GM21360 (cell line): ENCODE measurements at regions not wholly inside any gene's neighbourhood (a gene's known extent, or its start where the extent isn't known, plus 50 kb on each side); places are given as distances from the start of the nearest gene placed in this dataset.

Experiments used
- ATAC-seq: cut with Tn5 transposase; IDR thresholded peaks from one replicate; pipeline ENCODE4 v1.9.1; 2021; ENCODE audit warnings: mild to moderate bottlenecking, moderate library complexity; ENCODE audit not compliant: unreplicated experiment

DNA sequence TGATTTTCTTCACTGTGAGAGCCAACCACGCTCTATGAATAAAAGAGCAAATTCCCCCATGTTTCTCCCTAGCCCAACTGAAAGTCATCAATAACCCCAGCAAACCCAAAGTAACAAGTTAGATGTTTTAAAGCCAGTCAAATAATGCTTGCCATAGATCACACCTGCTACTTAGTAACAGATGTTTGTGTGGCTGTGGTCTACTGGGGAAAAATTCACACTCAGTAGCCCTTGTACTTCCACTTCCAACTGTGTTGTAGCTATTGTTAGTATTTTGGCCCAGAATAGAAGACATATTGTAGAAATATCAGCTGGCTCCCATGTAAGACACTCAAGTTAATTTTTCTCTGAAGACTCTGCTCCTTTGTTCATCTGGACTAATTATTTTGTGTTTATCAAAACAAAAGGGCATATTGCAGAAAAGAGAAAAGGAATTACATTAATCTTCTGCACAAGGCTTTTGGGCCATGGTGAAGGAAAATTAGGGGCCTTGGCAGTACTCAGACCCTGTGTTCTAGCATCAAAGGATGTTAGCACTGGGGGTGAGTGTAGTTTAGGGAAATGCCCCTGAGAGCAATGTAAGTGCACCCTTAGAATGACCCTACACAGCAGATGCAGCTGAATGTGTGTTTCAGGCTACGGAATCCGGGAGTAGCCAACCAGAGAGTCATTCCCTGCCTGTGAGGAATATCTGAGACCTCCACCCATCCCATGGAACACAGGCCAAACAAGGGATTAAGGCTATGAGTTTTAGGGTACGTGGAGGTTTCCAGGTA lies 521.9 kb downstream of the EPHA4 start:
- peak; percentile 48 for ATAC-seq

DNA sequence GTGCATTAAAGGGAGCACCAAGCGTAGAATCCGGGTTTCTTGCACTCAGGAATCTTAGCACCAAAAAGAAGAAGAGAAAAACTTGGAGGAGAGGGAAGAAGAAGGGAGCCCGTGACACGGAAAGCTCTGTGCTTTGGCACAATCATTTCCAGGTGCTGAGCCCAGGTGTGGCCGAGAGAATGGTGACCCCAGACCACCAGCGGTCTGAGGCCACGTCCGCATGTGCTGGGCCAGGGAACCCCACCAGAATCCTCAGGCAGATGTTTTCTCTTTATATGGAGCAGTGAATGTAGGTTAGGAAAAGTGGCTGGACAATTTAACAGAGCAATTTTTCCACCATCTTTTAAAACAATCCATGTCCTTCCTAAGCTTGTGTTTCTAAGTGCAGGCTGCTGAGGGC lies 520.9 kb downstream of the EPHA4 start:
- ATAC-seq = no peak

DNA sequence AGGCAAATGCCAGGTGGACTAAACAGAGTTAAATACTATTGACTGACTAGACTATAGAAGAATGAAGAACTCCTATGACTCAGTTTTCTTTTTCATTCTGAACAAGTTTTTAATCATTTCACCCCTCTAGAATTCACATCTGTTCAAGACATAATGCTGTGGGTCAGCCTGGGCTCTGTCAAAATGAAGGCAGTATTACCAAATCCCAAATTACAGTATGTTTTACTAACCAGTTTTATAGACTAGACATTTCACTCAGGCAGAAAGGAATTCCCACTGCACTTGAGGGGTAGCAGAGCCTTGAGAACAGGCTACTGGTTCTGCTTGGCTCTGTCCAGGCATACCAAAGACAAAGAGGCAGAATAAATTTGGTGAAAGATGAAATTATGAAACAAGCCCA lies 511.7 kb downstream of the EPHA4 start:
- ATAC-seq = no peak

DNA sequence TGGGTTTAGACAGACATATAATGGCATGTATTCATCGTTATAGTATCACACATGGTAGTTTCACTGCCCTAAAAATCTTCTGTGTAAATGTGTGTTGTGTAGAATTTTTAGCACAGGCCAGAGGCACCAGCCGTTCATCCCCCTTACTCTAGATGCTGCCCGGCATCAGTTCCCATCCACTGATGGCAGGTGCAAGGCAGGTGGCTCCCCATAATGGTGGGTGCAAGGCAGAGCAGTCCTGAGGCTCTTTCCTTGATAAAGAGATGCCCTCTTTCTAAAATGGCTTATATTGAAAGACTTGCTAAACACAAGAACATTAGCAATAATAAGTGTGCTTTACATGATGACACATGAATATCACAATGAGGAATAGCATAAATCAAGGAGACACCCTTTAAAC lies 508.5 kb downstream of the EPHA4 start:
- no peak for ATAC-seq

DNA sequence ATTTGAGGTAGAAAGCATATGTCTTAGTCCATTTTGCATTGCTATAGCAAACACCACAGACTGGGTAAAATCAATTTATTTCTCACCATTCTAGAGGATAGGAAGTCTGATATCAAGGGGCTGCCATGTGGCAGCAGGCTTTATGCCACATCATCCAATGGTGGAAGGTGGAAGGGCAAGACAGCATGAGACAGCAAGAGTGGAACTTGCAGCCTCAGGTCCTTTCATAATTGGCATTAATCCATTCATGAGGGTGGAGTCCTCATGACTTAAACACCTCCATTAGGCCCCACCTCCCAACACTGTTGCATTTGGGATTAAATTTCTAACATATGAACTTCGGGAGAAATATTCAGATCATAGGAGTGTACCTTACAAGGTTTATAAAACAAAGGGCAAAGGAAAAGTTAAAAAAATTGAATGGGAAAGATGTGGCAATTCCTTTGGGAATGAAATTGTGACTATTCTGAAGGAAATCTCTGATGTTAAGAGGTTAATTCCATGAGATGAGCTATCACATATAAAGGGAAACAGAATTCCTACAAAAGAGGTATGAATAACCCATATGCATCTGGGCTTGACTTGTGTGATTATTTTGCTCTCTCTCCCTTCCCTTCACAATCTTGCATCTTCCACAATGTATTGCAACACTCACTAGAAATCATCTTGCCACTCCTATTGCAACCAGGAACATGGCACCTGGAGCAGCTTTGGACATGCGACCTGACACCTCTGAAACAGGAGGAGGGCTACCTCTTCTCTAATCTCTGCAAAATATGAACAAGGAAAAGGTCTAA lies 507.8 kb downstream of the EPHA4 start:
- no peak for ATAC-seq

DNA sequence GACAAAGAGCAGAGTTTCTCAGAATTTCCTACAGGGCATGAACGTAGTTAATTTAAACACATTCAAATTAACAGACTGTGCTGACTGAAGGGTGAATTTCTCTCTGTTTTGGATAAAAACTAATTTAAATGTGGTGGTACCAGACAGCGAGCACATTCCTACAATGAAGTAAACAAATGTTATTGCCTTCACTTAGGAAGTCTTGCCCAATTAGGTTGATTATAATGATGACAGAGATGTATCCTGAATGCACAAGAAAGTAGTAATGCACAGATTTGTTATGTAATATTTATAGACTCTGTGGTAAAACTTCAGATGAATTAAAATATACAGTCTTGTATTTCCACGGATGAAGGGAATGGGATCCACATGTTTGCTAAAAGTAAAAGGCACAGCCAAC lies 507.2 kb downstream of the EPHA4 start:
- ATAC-seq = no peak

DNA sequence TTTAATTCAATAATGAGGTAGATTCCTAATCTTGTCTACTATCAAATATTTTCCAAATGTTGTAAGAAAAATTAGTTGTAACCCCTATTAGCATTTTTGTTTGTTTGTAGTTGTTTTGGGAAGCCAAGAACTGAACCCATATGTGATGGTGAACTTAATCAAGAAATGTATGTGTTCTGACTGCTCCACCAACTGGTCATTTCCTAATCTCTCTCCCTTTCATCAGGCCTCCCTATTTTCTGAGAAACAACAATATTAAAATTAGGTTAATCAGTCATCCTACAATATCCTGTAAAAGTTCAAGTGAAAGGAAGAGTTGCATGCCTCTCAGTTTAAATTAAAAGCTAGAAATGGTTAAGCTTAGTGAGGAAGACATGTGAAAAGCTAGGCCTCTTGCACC lies 504.0 kb downstream of the EPHA4 start:
- no peak for ATAC-seq

DNA sequence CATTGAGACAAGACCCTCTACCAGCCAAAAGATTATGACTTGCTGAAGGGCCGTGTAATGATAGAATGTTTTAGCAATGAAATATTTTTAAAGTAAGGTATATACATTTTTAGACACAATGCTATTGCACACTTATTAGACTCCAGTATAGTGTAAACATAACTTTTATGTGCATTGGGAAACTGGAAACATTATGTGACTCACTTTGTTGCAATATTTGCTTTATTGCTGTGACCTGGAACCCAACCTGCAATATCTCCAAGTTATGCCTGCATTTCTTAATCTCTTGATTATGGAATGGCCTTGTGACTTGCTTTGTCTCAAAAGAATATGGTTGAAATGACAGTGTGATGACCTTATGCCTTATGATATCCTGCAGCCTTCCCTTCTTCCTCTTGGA lies 502.0 kb downstream of the EPHA4 start:
- no peak for ATAC-seq

DNA sequence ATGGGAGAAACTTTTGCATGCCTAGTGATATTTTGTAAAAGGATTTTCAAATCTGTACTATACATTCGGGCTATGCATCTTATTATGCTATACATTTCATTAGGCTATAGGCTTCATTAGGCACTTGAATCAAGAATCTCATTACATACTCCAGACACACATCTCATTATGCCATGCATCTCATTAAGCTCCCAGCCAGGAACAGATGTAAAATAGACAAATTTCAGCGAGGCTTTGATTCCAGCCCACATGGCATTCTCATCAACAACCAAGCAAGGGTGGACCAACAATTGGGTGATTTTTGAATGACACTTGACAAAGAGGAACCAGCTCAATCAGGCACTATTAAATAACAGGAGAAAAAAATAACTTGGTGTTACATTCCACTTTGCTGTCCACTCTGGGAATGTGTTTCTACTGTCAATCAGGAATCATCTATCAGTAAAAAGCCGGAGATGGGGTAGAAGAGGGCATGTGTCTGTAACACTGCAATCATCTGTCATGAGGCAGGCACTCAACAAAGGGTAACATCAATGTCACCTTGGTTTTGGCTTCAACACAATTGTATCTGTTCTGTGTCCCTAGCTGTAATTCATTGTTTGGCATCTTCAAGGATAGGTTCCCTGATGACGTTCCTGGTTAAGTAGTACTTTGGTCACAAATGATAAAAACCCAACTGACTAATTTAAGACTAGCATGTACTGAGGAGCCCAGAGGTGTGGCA lies 498.6 kb downstream of the EPHA4 start:
- no peak for ATAC-seq

DNA sequence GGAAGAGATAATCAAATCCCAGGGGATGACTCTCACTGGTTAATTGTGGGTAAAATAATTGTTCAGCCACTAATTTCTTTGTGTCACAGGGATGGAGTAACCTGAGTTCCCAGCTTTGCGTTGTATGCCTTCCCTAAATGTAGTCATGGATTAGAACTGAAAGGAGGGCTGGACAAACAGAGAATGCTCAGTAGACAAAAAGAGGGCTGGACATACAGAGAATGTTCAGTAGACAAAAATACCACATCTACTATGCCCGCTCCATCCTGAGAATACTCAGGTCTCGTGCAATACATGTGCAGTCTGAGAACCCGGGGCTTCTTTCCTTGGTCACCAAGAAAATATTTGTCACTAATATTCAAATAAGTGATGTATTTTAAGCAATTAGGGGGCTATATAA lies 497.9 kb downstream of the EPHA4 start:
- ATAC-seq = no peak

DNA sequence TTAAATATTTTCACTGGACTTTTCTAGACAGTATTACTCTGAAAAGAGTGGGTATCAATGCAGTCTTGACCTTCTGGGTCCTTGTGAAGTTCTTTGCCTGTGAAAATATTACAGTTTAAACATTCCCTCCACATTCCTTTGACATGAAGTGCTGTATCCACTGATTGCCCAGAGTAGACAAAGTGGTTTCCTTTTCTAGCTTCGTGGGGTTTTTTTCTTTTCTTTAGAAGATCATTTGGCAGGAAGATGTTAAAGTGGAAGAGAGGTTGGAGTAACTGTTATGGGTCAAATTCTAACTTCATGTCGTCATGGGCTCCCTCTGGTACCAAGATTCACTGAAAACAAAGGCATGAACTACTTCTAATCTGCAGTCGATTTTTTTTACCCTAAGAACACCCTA lies 496.9 kb downstream of the EPHA4 start:
- ATAC-seq = no peak

DNA sequence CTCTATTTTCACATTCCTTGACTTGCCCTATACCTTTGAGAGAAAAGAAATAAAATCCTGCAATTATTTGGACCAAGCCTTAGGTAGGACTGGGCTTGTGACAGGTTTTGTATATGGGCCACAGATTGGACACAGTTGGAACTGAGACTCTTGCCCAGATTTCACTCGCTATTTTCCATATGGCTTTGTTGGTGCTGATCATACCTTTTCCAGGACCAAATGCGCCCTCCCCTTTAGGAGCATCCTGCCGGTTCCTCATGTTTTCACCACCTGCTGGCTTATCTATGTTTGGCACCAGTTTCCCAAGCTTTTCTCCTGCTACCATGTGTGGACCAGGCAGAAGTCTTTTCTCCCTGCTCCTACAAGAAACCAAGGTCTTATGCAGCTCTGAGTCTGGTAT lies 494.9 kb downstream of the EPHA4 start:
- ATAC-seq = no peak

DNA sequence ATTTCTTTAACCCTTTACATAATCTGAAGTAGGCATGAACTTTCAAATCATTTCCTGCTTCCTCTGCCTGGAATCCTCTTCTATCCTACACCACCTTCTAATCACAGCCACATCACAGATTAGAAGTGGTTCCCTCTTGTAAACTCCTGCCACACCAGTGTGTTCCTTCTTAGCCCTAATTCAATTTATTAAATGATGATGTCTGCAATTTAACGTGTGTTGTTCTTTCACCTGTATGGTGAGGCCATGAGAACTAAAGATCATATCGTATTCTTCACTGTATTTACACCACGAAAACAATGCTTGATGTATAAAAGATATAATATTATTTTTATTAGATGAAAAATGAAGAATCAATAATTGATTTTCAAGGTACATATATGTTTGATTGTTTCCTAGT lies 494.3 kb downstream of the EPHA4 start:
- ATAC-seq = no peak

DNA sequence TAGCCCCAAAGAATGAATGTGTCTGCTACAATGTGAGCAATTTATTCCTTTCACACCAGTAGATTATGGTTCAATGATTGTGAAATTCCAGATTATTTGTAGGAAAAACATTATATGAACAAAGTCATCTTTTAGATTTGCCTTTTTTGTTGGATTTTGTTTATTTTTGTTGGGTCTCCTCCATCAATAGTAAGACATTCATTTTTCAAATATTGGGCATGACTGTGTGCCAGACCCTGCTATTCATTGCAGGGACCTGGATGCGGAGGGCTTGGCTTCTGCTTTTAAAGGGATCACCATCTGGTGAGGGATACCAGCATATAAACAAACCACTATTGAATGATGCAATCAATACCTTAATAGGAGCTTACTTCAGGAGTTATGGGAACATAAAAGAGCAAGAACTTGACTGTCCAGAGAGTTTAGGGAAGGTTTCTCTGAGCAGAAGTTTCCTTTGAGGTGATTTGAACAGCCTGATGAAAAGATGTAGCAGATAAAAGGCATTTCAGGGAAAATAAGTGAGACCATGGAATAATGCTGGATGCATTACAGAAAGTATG lies 486.7 kb downstream of the EPHA4 start:
- no peak for ATAC-seq

DNA sequence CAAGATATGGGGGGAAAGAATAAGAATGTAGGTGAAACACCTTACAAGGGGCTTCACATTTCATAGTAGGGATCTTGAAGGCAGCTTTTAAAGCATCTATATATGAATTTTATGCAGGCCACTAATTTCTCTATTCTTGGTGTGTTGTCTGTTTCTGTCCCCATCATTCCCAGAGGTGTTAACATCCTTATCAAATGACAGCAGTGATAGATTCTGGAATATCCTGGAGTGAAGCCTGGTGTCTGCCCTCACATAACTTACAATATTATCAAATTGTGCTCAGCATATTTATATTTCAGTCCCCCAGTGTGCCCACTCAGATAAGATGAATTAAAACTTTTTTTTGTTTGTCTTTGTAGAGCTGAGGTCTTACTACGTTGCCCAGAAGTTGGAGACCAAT lies 486.2 kb downstream of the EPHA4 start:
- no peak for ATAC-seq

DNA sequence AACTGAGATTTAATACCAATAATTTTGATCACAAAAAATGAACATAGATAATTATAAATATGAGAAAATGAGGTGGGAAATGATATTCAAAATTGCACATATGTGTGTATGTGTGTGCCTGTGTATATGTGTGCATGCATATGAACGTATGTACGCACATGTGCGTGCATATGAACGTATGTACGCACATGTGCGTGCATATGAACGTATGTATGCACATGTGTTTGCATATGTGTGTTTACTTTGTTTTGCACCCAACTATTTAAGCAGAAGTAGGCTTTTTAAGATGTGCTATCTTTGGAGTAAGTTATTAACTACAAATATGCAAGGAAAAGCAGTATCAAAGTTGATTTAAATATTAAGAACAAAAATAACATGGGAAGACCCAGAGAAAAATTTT lies 484.3 kb downstream of the EPHA4 start:
- ATAC-seq = no peak

DNA sequence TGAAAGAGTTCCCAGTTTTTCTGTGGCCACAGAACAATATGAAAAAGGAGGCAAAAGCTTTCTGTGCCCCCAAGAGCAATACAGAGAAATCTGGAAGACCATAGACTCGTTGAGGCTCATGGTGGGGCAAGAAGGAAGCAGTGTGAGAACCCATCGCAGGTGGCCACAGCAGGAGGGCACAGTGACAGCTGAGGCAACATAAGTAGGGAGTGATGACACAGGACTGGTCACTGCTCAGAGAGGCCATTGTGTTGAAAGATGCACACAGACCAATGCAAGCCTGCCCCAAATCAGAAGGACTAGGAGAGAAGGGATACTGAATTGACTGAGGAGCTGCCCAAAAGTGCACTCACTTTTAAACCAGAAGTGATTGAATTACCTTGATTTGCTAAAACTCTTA lies 483.6 kb downstream of the EPHA4 start:
- ATAC-seq = no peak

DNA sequence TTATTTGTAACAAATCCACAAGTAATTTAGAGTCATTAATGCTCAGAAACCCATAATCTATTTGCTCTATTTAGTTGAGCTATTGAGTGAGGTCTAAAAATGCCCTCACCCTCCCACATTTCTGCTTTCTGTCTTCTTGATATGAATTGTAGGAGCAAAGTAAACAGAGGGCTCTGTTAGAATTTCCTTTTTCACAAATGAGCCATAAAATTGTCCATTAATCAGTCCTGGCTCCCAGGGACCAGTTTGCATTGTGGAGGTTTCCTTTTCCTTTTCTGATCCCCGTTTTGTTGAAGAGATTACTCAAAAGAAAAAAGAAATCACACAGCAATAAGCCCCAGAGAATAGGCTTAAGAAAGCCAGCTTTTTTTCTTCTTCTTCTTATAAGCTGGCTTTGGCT lies 476.7 kb downstream of the EPHA4 start:
- no peak for ATAC-seq

DNA sequence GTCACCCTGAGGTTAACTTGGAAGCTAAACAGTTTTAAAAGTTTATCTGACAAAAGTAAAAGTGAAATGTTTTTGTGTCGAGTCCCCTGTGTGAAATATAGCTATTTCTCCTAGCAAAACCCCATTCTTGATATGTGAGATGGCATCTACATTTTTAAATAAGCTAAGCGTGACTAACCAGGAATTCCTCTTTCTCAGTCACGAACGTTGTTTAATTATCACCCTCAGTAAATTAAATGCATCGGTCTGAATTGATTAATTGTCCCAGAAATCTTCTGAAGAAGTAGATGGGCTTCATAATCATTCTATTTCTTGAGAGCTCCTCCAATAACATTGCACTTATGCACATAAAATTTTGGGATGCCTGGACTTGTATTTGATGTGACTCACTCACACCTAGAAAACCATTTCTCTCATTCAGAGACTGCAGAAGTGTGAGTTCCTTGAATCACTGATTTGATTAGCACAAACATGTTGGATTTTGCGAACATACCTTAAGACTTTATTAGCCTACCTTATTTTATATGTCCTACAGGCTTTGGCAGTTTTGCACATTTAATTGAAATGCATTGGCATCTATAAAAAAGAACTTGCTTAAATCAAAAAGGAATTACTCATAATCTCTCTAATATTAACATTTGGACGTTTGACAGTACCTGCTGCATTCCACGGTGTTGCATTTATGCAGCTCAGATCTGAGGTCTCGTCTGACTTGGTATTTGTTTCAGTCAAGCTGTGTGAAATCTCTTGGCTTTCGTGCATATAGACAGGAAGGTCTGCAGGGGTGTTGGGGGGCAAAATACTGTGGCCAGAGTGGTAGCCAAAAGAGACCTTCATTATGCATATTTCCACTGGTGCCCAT lies 475.2 kb downstream of the EPHA4 start:
- no peak for ATAC-seq

DNA sequence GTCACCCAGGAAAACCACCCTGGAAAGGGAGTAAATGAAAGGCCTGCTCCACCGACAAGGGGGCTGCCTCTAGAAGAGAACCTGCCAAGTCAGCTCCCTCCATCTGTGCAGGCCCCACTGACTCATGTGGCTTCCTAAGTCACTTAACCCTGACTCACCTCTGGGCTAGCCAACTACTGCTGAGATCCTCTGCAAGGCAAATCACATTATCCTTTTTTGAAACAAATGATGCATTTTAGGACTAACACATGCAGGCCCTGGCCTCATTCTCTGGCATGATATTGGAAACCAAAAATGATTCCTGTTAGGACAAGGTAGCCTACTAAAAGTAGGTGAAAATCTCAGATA lies 474.6 kb downstream of the EPHA4 start:
- ATAC-seq = no peak

DNA sequence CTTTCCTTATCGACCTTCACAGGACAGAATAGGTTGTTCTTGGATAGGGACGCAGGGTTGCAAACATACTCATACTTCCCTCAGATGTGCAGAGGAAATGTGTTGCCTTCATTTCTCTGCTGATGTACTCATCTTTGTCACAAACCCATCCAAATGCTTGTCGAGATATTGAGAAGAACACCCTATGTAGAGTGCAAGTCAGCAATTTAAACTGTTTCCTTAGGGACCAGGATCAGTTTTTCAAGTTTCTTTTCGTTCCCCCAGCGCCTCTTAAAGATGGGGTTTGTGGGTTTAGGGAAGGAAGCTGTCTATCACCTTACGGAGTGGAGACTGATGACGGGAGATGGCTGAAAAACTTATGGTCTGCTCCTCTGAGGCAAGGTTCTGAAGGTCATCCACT lies 474.2 kb downstream of the EPHA4 start:
- ATAC-seq = no peak
